ENCODE measurements at regions not wholly inside any gene's neighbourhood (a gene's known extent, or its start where the extent isn't known, plus 50 kb on each side); places are given as distances from the start of the nearest gene placed in this dataset.

- Histone ChIP-seq H3K27ac (no peak overlapping the region), H3K36me3 (no peaks in the 10 kb centered on the region), H3K9me3 (peaks cover 0 to 3% (median 0%) of the 10 kb centered on the region in 4 donors), H3K4me3 (no peak overlapping the region), H3K4me1 (no peaks in the 10 kb centered on the region), H3K27me3 (no peaks in the 10 kb centered on the region)
- ATAC-seq (no peak), DNase-seq (no peak)
- TF ChIP-seq, protein P1, sequence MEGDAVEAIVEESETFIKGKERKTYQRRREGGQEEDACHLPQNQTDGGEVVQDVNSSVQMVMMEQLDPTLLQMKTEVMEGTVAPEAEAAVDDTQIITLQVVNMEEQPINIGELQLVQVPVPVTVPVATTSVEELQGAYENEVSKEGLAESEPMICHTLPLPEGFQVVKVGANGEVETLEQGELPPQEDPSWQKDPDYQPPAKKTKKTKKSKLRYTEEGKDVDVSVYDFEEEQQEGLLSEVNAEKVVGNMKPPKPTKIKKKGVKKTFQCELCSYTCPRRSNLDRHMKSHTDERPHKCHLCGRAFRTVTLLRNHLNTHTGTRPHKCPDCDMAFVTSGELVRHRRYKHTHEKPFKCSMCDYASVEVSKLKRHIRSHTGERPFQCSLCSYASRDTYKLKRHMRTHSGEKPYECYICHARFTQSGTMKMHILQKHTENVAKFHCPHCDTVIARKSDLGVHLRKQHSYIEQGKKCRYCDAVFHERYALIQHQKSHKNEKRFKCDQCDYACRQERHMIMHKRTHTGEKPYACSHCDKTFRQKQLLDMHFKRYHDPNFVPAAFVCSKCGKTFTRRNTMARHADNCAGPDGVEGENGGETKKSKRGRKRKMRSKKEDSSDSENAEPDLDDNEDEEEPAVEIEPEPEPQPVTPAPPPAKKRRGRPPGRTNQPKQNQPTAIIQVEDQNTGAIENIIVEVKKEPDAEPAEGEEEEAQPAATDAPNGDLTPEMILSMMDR (IDR thresholded peaks at IDR 0.05) = no peak
- TF ChIP-seq POLR2A (IDR thresholded peaks at IDR 0.05) = no peak
- intact Hi-C loops (cut with DNase I) = no loop called here
- WGBS (ENCODE audit: insufficient coverage, low coverage, low lambda C conversion rate, missing lambda C conversion rate) = 80% methylated on average over 7 of the region's 7 CpGs
Observed at GRCh38 chr17:70955441-70955840, 786.1 kb downstream of the KCNJ2 start.

- Histone ChIP-seq H3K4me3 (no peak overlapping the region), H3K27ac (no peak overlapping the region), H3K36me3 (no peaks in the 10 kb centered on the region), H3K27me3 (no peaks in the 10 kb centered on the region), H3K4me1 (no peaks in the 10 kb centered on the region), H3K9me3 (peaks cover 0 to 3% (median 0%) of the 10 kb centered on the region in 4 donors)
- ATAC-seq = no peak
- WGBS (ENCODE audit: insufficient coverage, low coverage, low lambda C conversion rate, missing lambda C conversion rate) = 72% methylated on average over 5 of the region's 5 CpGs
- TF ChIP-seq, protein P1 (IDR thresholded peaks at IDR 0.05) = no peak
- no peak for TF ChIP-seq POLR2A (IDR thresholded peaks at IDR 0.05)
- intact Hi-C loops (cut with DNase I) = no loop called here
- DNase-seq = no peak
Observed at GRCh38 chr17:70956726-70957125, 787.4 kb downstream of the KCNJ2 start.

GRCh38 chr17:70961341-70961740, 792.0 kb downstream of the KCNJ2 start:
- Histone ChIP-seq H3K9me3 (no peaks in the 10 kb centered on the region), H3K4me1 (no peaks in the 10 kb centered on the region), H3K36me3 (no peaks in the 10 kb centered on the region), H3K4me3 (no peak overlapping the region), H3K27me3 (no peaks in the 10 kb centered on the region), H3K27ac (no peak overlapping the region)
- TF ChIP-seq POLR2A (IDR thresholded peaks at IDR 0.05) = no peak
- TF ChIP-seq, protein P1 (IDR thresholded peaks at IDR 0.05) = no peak
- no peak for ATAC-seq
- no peak for DNase-seq
- intact Hi-C loops (cut with DNase I) = no loop called here
- 78% methylated on average over 3 of the region's 3 CpGs for WGBS (ENCODE audit: insufficient coverage, low coverage, low lambda C conversion rate, missing lambda C conversion rate)

- ATAC-seq (no peak), DNase-seq (no peak)
- H3K27ac ChIP-seq = no peak overlapping the region
- no peaks in the 10 kb centered on the region for H3K4me1 ChIP-seq
- H3K36me3 ChIP-seq = no peaks in the 10 kb centered on the region
- intact Hi-C loops (cut with DNase I) = no loop called here
- no peaks in the 10 kb centered on the region for H3K9me3 ChIP-seq
- H3K27me3 ChIP-seq = no peaks in the 10 kb centered on the region
- TF ChIP-seq, protein P1 (IDR thresholded peaks at IDR 0.05) = no peak
- no peak for TF ChIP-seq POLR2A (IDR thresholded peaks at IDR 0.05)
- H3K4me3 ChIP-seq = no peak overlapping the region
- 69% methylated on average over 3 of the region's 3 CpGs for WGBS (ENCODE audit: insufficient coverage, low coverage, low lambda C conversion rate, missing lambda C conversion rate)
Observed at GRCh38 chr17:70968302-70968701, 799.0 kb downstream of the KCNJ2 start.

DNA sequence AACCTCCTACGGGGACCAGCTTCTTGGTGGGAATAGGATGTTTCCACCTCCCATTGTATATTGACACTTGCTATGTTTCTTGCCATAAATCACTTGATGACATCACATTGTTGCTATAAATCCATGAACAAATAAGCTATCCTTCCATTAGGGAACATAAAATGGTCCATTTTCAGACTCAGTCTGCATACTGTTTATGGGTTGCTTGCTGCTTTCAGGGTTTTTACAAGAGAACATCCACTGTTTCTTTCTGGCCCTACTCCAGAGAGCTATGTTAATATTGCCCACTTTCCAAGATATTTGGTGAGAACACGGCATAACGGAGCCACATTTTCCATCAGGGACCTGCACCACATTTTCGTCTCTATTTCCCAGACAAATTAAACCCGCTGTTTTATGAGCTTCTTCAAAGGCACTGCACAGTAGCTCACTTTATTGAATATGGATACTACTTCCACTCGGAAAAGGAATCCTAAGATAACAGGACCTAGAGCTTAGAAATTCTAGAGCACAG, 800.2 kb downstream of the KCNJ2 start:
- H3K36me3 ChIP-seq = no peaks in the 10 kb centered on the region
- intact Hi-C loops (cut with DNase I) = no loop called here
- H3K9me3 ChIP-seq = no peaks in the 10 kb centered on the region
- no peak for TF ChIP-seq POLR2A (IDR thresholded peaks at IDR 0.05)
- TF ChIP-seq, protein P1 (IDR thresholded peaks at IDR 0.05) = no peak
- H3K27me3 ChIP-seq = no peaks in the 10 kb centered on the region
- no peak overlapping the region for H3K27ac ChIP-seq
- WGBS (ENCODE audit: insufficient coverage, low coverage, low lambda C conversion rate, missing lambda C conversion rate) = 87% methylated on average over 6 of the region's 6 CpGs
- H3K4me1 ChIP-seq = no peaks in the 10 kb centered on the region
- no peak for DNase-seq
- no peak for ATAC-seq
- no peak overlapping the region for H3K4me3 ChIP-seq
